A549 (cell line): ENCODE measurements at regions not wholly inside any gene's neighbourhood (a gene's known extent, or its start where the extent isn't known, plus 50 kb on each side); places are given as distances from the start of the nearest gene placed in this dataset.
"Not testable (repeated sequence)": the region's sequence is repeated elsewhere in the genome, so short reads cannot be mapped to it uniquely, and the experiment has no call there.

Source experiments
- ATAC-seq, 2 experiments: fragments of 200-7000 bp in 1 of 2; fragments of >200 bp in 1 of 2; cut with Nextera tagmentation in 1 of 2; cut with Tn5 transposase in 1 of 2; 3 replicates each; pipeline versions ENCODE4 v1.8.0 to v1.9.1; 2018 to 2020; ENCODE audit warnings: mild to moderate bottlenecking in 1 of 2, moderate library complexity in 1 of 2
- CTCF ChIA-PET: fragments of 300-600 bp; sonication (Branson Sonifier 250); formaldehyde crosslinking; extraction: SDS; loops from one replicate; lab custom pipeline; 2021; ENCODE audit warnings: antibody characterized with exemption, inconsistent platforms; lab: Yijun Ruan, JAX
- POLR2A ChIA-PET: fragments of 350-600 bp; formaldehyde crosslinking; extraction: SDS; loops from one replicate; lab custom pipeline; 2021; ENCODE audit warnings: antibody characterized with exemption, inconsistent platforms; lab: Yijun Ruan, JAX
- DNase-seq, 2 experiments: peaks; one replicate each; pipeline versions ENCODE4 v3.0.0 to v3.0.0-alpha.2; 2011 to 2016; ENCODE audit warnings: low read depth in 1 of 2, low spot score in 1 of 2
- FAIRE-seq: peaks from 2 replicates; lab custom pipeline; 2011; peaks lifted over from hg19 to GRCh38; lab: Jason Lieb, UNC
- H3K27ac ChIP-seq, 2 experiments: fragments of >200 bp; sonication (Bioruptor Twin); formaldehyde crosslinking; 3 replicates each; pipeline ENCODE4 v1.5.1; 2016 to 2017
- H3K4me1 ChIP-seq: fragments of >200 bp; sonication (Bioruptor Twin); formaldehyde crosslinking; 3 replicates; pipeline ENCODE4 v1.6.1; 2016
- H3K4me2 ChIP-seq: fragments of >200 bp; sonication (Bioruptor Twin); formaldehyde crosslinking; 3 replicates; pipeline ENCODE4 v1.6.1; 2016
- H3K4me3 ChIP-seq: fragments of >200 bp; sonication (Bioruptor Twin); formaldehyde crosslinking; 3 replicates; pipeline ENCODE4 v1.5.1; 2016
- H3K9me3 ChIP-seq: fragments of >200 bp; sonication (Bioruptor Twin); formaldehyde crosslinking; 3 replicates; pipeline ENCODE4 v1.6.1; 2016
- CBX8 ChIP-seq: fragments of 200-600 bp; sonication (generic); IDR thresholded peaks from 2 replicates; pipeline ENCODE4 v1.6.1; 2016
- CHD2 ChIP-seq: fragments of 150-350 bp; IDR thresholded peaks from 2 replicates; pipeline ENCODE4 v1.6.1; 2014; ENCODE audit warnings: low read length; ENCODE audit not compliant: partially characterized antibody
- CTCF ChIP-seq: fragments of >200 bp; sonication (Bioruptor Twin); formaldehyde crosslinking; IDR thresholded peaks from 3 replicates; pipeline ENCODE4 v1.5.1; 2016
- E2F6 ChIP-seq: IDR thresholded peaks from 2 replicates; pipeline ENCODE4 v1.6.1; 2012; ENCODE audit warnings: low read depth, borderline replicate concordance
- ELK1 ChIP-seq: fragments of 150-350 bp; IDR thresholded peaks from 2 replicates; pipeline ENCODE4 v1.6.1; 2014; ENCODE audit warnings: low read depth, mild to moderate bottlenecking, low read length
- FOSL2 ChIP-seq, 2 experiments: fragments of 450-650 bp in 1 of 2; fragments of >200 bp in 1 of 2; sonication (Bioruptor Twin) in 1 of 2; formaldehyde crosslinking; IDR thresholded peaks; 2 replicates each; pipeline versions ENCODE4 v1.5.0 to v1.6.1; 2016 to 2020; ENCODE audit warnings: mild to moderate bottlenecking in 1 of 2, moderate library complexity in 1 of 2
- JUNB ChIP-seq: fragments of >200 bp; sonication (Bioruptor Twin); formaldehyde crosslinking; IDR thresholded peaks from 2 replicates; pipeline ENCODE4 v1.6.1; 2016
- MAFK ChIP-seq: fragments of 450-650 bp; IDR thresholded peaks from 2 replicates; pipeline ENCODE4 v1.6.1; 2014; ENCODE audit not compliant: partially characterized antibody
- MAX ChIP-seq: IDR thresholded peaks from 2 replicates; pipeline ENCODE4 v1.6.1; 2012
- NFE2L2 ChIP-seq: fragments of 150-350 bp; conservative IDR thresholded peaks from 2 replicates; pipeline ENCODE4 v1.6.1; 2014; ENCODE audit warnings: low read length
- NR3C1 ChIP-seq: fragments of >200 bp; sonication (Bioruptor Twin); formaldehyde crosslinking; IDR thresholded peaks from 3 replicates; pipeline ENCODE4 v1.6.1; 2017
- PBX3 ChIP-seq: IDR thresholded peaks from 2 replicates; pipeline ENCODE4 v1.6.1; 2012
- POLR2A ChIP-seq: IDR thresholded peaks from 2 replicates; pipeline ENCODE4 v1.6.1; 2012; ENCODE audit warnings: mild to moderate bottlenecking, low read length
- RCOR1 ChIP-seq: fragments of 150-350 bp; IDR thresholded peaks from 2 replicates; pipeline ENCODE4 v1.6.1; 2014; ENCODE audit warnings: antibody characterized with exemption, low read length, low read depth
- RFX5 ChIP-seq: fragments of 450-650 bp; IDR thresholded peaks from 2 replicates; pipeline ENCODE4 v1.7.1; 2014; ENCODE audit warnings: antibody characterized with exemption, mild to moderate bottlenecking, moderate library complexity
- SMC3 ChIP-seq: fragments of >200 bp; sonication (Bioruptor Twin); formaldehyde crosslinking; IDR thresholded peaks from 3 replicates; pipeline ENCODE4 v1.6.1; 2018; ENCODE audit warnings: inconsistent platforms
- TP53 ChIP-seq: fragments of 250-450 bp; sonication (Bioruptor Pico); IDR thresholded peaks from 2 replicates; pipeline ENCODE4 v1.5.0; 2021; ENCODE audit warnings: mild to moderate bottlenecking, moderate library complexity
- ZFP36 ChIP-seq: fragments of 450-650 bp; IDR thresholded peaks from 2 replicates; pipeline ENCODE4 v1.6.1; 2014; ENCODE audit warnings: borderline replicate concordance; ENCODE audit not compliant: partially characterized antibody
- WGBS: methylation state at CpG from one replicate; pipeline ENCODE4 v1.1.6; 2017; ENCODE audit errors: missing lambda C conversion rate; 5-methylcytosine and 5-hydroxymethylcytosine counted together

GRCh38 chr5:14928661-14929060, 57.1 kb upstream of the ANKH start:
- no peak for ATAC-seq

GRCh38 chr5:14925326-14925725, 53.7 kb upstream of the ANKH start:
- no peak overlapping the region for H3K4me3 ChIP-seq
- H3K27ac ChIP-seq: no peak overlapping the region
- FAIRE-seq (no peak), DNase-seq (no peak), ATAC-seq (no peak)
- no peaks in the 10 kb centered on the region for H3K9me3 ChIP-seq
- H3K4me2 ChIP-seq: no peak overlapping the region
- no peaks in the 10 kb centered on the region for H3K4me1 ChIP-seq
- 82% methylated on average over 3 of the region's 3 CpGs for WGBS
- TF ChIP-seq RCOR1 (no peak), ELK1 (no peak), MAFK (no peak), MAX (no peak), CHD2 (no peak), FOSL2 (IDR thresholded peaks at IDR 0.05) (no peak), FOSL2 (CRISPR knock-in tag; IDR thresholded peaks at IDR 0.05) (no peak), CTCF (no peak)
- CTCF ChIA-PET: interaction anchor here (0.9 to 1.4 kb wide), 2 partner anchors 78 to 198 kb away, joined by 3 to 4 read pairs; no protein-coding TSS in a partner anchor
- POLR2A ChIA-PET: no interaction called here

More at GRCh38 chr5:14928661-14929060, 57.1 kb upstream of the ANKH start:
- WGBS: 62% methylated on average over 1 of the region's 1 CpG
- Histone ChIP-seq H3K4me3 (no peak overlapping the region), H3K4me1 (no peaks in the 10 kb centered on the region), H3K4me2 (no peak overlapping the region), H3K27ac (no peak overlapping the region), H3K9me3 (no peaks in the 10 kb centered on the region)
- FAIRE-seq: no peak
- ChIA-PET CTCF (no interaction called here), POLR2A (no interaction called here)
- TF ChIP-seq RFX5: no peak
- TF ChIP-seq POLR2A: no peak
- TF ChIP-seq CBX8: no peak
- no peak for TF ChIP-seq NR3C1
- no peak for TF ChIP-seq ZFP36
- no peak for TF ChIP-seq E2F6
- no peak for TF ChIP-seq NFE2L2
- TF ChIP-seq MAFK: no peak
- TF ChIP-seq PBX3: no peak
- no peak for TF ChIP-seq SMC3
- TF ChIP-seq TP53 (CRISPR knock-in tag): no peak
- no peak for TF ChIP-seq MAX
- TF ChIP-seq JUNB: no peak
- DNase-seq: no peak

GRCh38 chr5:14922952-14923351, 51.4 kb upstream of the ANKH start:
- H3K4me1 ChIP-seq, H3K4me3 ChIP-seq, H3K27ac ChIP-seq, H3K4me2 ChIP-seq, FAIRE-seq, DNase-seq, H3K9me3 ChIP-seq, POLR2A ChIA-PET, CTCF ChIA-PET, ATAC-seq: not testable (repeated sequence)
- 81% methylated on average over 6 of the region's 6 CpGs for WGBS
